ENCODE measurements at regions not wholly inside any gene's neighbourhood (a gene's known extent, or its start where the extent isn't known, plus 50 kb on each side); places are given as distances from the start of the nearest gene placed in this dataset.

DNA sequence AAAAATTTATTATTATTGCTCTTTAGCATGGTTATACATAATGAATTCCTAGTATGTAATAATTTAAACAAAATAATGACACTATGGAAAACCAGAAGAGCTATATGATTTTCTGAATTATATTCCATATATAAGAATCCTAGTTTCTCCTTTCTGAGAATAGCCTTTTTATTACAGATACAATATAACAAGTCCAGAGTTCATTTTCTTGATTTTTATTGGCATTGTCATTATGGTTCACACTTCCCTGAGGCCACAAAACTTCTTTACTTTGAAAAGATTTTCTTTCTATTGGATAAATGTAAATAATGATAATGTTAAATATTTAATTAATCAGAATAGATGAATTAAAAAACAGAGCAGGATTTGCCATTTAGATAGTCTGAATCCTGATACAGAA is 362.3 kb upstream of the BCHE start:
- peaks cover 2% of the 10 kb centered on the region for H3K9me3 Mint-ChIP-seq (ENCODE audit: insufficient read depth)
- intact Hi-C loops (cut with micrococcal nuclease) = no loop called here
- ATAC-seq (ENCODE audit: low read depth) (no peak), DNase-seq (no peak)
- H3K4me3 Mint-ChIP-seq = no peak overlapping the region
- no peaks in the 10 kb centered on the region for H3K4me1 Mint-ChIP-seq
- Histone ChIP-seq H3K4me1 (ENCODE audit: control insufficient read depth in 2 of 2, insufficient read depth in 2 of 2, low read length in 2 of 2) (no peaks in the 10 kb centered on the region), H2AFZ (ENCODE audit: insufficient read depth, low read depth, low read length, poor library complexity, severe bottlenecking) (no peak overlapping the region), H3K27me3 (replicated peaks in 1 of 4; ENCODE audit: control extremely low read depth in 1 of 4, control insufficient read depth in 3 of 4, insufficient read depth in 4 of 4, low read length in 3 of 4) (no peaks in the 10 kb centered on the region), H4K20me1 (ENCODE audit: control insufficient read depth, insufficient read depth, low read length, poor library complexity, severe bottlenecking) (no peaks in the 10 kb centered on the region), H3K9ac (ENCODE audit: low read length) (no peak overlapping the region), H3K9me3 (ENCODE audit: control extremely low read depth in 1 of 3, control insufficient read depth in 2 of 3, insufficient read depth in 1 of 3, low read length in 2 of 3) (peaks cover 0 to 1% (median 0%) of the 10 kb centered on the region in 3 donors), H3K36me3 (replicated peaks in 1 of 2; ENCODE audit: control extremely low read depth in 1 of 2, control insufficient read depth in 1 of 2, extremely low read depth in 1 of 2, insufficient read depth in 2 of 2, low read length in 1 of 2) (no peaks in the 10 kb centered on the region), H3K4me2 (replicated peaks; ENCODE audit: low read depth, low read length, poor library complexity, severe bottlenecking) (no peak overlapping the region), H3K27ac (ENCODE audit: low read length in 2 of 2) (no peak overlapping the region), H3K79me2 (ENCODE audit: control insufficient read depth, insufficient read depth, low read length) (no peaks in the 10 kb centered on the region), H3K4me3 (ENCODE audit: control extremely low read depth in 1 of 5, extremely low read depth in 1 of 5, insufficient read depth in 1 of 5, low read depth in 2 of 5, low read length in 4 of 5) (no peak overlapping the region)
- CTCF ChIA-PET = no interaction called here
- POLR2A ChIA-PET = no interaction called here
- H3K27me3 Mint-ChIP-seq = no peaks in the 10 kb centered on the region
- no peak for TF ChIP-seq EZH2 (IDR thresholded peaks at IDR 0.05; ENCODE audit: borderline replicate concordance, insufficient read depth, low read depth, low read length, poor library complexity, severe bottlenecking)
- TF ChIP-seq, protein P1, sequence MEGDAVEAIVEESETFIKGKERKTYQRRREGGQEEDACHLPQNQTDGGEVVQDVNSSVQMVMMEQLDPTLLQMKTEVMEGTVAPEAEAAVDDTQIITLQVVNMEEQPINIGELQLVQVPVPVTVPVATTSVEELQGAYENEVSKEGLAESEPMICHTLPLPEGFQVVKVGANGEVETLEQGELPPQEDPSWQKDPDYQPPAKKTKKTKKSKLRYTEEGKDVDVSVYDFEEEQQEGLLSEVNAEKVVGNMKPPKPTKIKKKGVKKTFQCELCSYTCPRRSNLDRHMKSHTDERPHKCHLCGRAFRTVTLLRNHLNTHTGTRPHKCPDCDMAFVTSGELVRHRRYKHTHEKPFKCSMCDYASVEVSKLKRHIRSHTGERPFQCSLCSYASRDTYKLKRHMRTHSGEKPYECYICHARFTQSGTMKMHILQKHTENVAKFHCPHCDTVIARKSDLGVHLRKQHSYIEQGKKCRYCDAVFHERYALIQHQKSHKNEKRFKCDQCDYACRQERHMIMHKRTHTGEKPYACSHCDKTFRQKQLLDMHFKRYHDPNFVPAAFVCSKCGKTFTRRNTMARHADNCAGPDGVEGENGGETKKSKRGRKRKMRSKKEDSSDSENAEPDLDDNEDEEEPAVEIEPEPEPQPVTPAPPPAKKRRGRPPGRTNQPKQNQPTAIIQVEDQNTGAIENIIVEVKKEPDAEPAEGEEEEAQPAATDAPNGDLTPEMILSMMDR (IDR thresholded peaks at IDR 0.05) = no peak
- no peak overlapping the region for H3K27ac Mint-ChIP-seq

DNA sequence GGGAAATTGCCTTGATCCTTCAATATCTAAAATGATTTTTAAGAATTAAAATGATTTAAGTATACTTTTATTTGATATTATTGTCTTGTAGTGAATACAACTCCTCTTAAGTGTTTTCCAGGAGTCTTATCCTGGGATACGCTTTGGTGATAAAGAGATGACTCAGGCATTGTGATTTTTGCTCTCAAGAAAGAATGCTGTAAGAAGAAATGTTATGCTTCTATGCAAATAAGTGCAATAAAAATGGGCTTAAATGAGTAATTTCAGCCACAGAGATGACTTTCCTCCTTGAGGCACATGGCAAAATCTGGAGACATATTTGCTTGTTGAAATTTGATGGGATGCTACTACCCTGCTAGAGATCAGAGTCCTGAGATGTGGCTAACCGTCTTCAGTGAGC is 358.6 kb upstream of the BCHE start:
- no peaks in the 10 kb centered on the region for H3K79me2 ChIP-seq (ENCODE audit: control insufficient read depth, insufficient read depth, low read length)
- Mint-ChIP-seq H3K4me3 (no peak overlapping the region), H3K4me1 (no peaks in the 10 kb centered on the region), H3K9me3 (ENCODE audit: insufficient read depth) (peaks cover 2% of the 10 kb centered on the region), H3K27ac (no peak overlapping the region), H3K27me3 (no peaks in the 10 kb centered on the region)
- ATAC-seq (ENCODE audit: low read depth) (no peak), DNase-seq (no peak)
- TF ChIP-seq, protein P1 (IDR thresholded peaks at IDR 0.05) = no peak
- no peak for TF ChIP-seq EZH2 (IDR thresholded peaks at IDR 0.05; ENCODE audit: borderline replicate concordance, insufficient read depth, low read depth, low read length, poor library complexity, severe bottlenecking)
- ChIA-PET CTCF (no interaction called here), POLR2A (no interaction called here)
- no peak overlapping the region for H3K4me2 ChIP-seq (replicated peaks; ENCODE audit: low read depth, low read length, poor library complexity, severe bottlenecking)
- H3K9me3 ChIP-seq (ENCODE audit: control extremely low read depth in 1 of 3, control insufficient read depth in 2 of 3, insufficient read depth in 1 of 3, low read length in 2 of 3) = peaks cover 0 to 1% (median 0%) of the 10 kb centered on the region in 3 donors
- H3K9ac ChIP-seq (ENCODE audit: low read length) = no peak overlapping the region
- H4K20me1 ChIP-seq (ENCODE audit: control insufficient read depth, insufficient read depth, low read length, poor library complexity, severe bottlenecking) = no peaks in the 10 kb centered on the region
- H3K27me3 ChIP-seq (replicated peaks in 1 of 4; ENCODE audit: control extremely low read depth in 1 of 4, control insufficient read depth in 3 of 4, insufficient read depth in 4 of 4, low read length in 3 of 4) = no peaks in the 10 kb centered on the region
- no peaks in the 10 kb centered on the region for H3K36me3 ChIP-seq (replicated peaks in 1 of 2; ENCODE audit: control extremely low read depth in 1 of 2, control insufficient read depth in 1 of 2, extremely low read depth in 1 of 2, insufficient read depth in 2 of 2, low read length in 1 of 2)
- no peaks in the 10 kb centered on the region for H3K4me1 ChIP-seq (ENCODE audit: control insufficient read depth in 2 of 2, insufficient read depth in 2 of 2, low read length in 2 of 2)
- H2AFZ ChIP-seq (ENCODE audit: insufficient read depth, low read depth, low read length, poor library complexity, severe bottlenecking) = no peak overlapping the region
- H3K27ac ChIP-seq (ENCODE audit: low read length in 2 of 2) = no peak overlapping the region
- WGBS (ENCODE audit: insufficient coverage) = 67% methylated on average over 1 of the region's 2 CpGs
- intact Hi-C loops (cut with micrococcal nuclease) = no loop called here
- H3K4me3 ChIP-seq (ENCODE audit: control extremely low read depth in 1 of 5, extremely low read depth in 1 of 5, insufficient read depth in 1 of 5, low read depth in 2 of 5, low read length in 4 of 5) = no peak overlapping the region
